ENCODE measurements at regions not wholly inside any gene's neighbourhood (a gene's known extent, or its start where the extent isn't known, plus 50 kb on each side); places are given as distances from the start of the nearest gene placed in this dataset.

DNA sequence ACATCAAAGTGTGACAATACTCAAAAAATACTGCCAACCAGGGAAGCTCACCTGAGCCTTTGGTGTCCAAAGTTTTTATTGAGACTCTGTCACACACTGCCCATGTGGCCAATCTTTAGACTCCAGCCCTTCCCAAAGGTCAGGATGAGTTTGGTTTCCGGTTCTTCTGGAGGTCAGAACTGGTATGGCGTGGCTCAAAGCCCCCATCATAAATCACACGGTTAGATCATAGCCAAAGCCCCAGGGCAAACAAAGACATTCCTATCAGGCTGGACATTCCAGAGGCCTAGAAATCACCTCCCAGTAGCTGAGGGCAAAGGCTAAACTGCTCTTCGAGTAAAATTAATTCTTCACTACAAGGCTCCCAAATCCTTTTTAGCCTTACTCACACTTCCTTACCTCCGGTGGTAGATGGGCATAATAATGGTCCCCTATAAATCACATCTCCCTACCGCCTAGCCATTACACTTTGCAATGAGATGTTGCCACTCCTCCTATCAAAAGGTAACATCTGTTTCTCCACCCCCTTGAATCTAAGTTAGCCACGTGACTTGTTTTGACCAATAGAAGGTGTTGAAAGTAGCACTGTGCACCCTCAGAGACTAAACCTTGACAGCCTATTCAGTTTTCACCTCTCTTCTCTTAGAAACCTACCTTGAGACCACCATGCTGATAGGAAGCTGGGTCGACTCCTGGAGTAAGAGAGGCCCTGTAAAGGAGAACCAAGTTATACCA is 137.8 kb upstream of the DUSP21 start (continued):
- TF ChIP-seq, protein P1, sequence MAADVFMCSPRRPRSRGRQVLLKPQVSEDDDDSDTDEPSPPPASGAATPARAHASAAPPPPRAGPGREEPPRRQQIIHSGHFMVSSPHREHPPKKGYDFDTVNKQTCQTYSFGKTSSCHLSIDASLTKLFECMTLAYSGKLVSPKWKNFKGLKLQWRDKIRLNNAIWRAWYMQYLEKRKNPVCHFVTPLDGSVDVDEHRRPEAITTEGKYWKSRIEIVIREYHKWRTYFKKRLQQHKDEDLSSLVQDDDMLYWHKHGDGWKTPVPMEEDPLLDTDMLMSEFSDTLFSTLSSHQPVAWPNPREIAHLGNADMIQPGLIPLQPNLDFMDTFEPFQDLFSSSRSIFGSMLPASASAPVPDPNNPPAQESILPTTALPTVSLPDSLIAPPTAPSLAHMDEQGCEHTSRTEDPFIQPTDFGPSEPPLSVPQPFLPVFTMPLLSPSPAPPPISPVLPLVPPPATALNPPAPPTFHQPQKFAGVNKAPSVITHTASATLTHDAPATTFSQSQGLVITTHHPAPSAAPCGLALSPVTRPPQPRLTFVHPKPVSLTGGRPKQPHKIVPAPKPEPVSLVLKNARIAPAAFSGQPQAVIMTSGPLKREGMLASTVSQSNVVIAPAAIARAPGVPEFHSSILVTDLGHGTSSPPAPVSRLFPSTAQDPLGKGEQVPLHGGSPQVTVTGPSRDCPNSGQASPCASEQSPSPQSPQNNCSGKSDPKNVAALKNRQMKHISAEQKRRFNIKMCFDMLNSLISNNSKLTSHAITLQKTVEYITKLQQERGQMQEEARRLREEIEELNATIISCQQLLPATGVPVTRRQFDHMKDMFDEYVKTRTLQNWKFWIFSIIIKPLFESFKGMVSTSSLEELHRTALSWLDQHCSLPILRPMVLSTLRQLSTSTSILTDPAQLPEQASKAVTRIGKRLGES (CRISPR knock-in tag; IDR thresholded peaks at IDR 0.05; ENCODE audit: borderline replicate concordance), result no peak
- TF ChIP-seq, protein P2, sequence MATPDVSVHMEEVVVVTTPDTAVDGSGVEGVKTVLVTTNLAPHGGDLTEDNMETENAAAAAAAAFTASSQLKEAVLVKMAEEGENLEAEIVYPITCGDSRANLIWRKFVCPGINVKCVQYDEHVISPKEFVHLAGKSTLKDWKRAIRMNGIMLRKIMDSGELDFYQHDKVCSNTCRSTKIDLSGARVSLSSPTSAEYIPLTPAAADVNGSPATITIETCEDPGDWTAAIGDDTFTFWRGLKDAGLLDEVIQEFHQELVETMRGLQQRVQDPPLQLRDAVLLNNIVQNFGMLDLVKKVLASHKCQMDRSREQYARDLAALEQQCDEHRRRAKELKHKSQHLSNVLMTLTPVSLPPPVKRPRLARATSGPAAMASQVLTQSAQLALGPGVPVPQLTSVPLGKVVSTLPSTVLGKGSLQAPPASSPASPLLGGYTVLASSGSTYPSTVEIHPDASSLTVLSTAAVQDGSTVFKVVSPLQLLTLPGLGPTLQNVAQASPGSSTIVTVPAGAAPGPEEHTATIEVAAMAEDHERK (CRISPR knock-in tag; IDR thresholded peaks at IDR 0.05; ENCODE audit: low read depth), result no peak
- TF ChIP-seq ZNF639 (CRISPR knock-in tag; conservative IDR thresholded peaks at IDR 0.05), result no peak
- no peak for TF ChIP-seq ZNF24 (IDR thresholded peaks at IDR 0.05)
- TF ChIP-seq POGZ (CRISPR knock-in tag; IDR thresholded peaks at IDR 0.05), result no peak; the same call in 1 of the 2 replicates
- TF ChIP-seq, protein P3, sequence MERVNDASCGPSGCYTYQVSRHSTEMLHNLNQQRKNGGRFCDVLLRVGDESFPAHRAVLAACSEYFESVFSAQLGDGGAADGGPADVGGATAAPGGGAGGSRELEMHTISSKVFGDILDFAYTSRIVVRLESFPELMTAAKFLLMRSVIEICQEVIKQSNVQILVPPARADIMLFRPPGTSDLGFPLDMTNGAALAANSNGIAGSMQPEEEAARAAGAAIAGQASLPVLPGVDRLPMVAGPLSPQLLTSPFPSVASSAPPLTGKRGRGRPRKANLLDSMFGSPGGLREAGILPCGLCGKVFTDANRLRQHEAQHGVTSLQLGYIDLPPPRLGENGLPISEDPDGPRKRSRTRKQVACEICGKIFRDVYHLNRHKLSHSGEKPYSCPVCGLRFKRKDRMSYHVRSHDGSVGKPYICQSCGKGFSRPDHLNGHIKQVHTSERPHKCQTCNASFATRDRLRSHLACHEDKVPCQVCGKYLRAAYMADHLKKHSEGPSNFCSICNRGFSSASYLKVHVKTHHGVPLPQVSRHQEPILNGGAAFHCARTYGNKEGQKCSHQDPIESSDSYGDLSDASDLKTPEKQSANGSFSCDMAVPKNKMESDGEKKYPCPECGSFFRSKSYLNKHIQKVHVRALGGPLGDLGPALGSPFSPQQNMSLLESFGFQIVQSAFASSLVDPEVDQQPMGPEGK (CRISPR knock-in tag; IDR thresholded peaks at IDR 0.05), result peak; percentile 67; the same call in 1 of the 2 replicates
- TF ChIP-seq ARID3A (IDR thresholded peaks at IDR 0.05; ENCODE audit: low read depth, low read length), result 0 out of 2 replicates have a peak, but pooled peaks have one; percentile 48
- TF ChIP-seq NRL (CRISPR knock-in tag; IDR thresholded peaks at IDR 0.05; ENCODE audit: borderline replicate concordance), result no peak
- TF ChIP-seq DNMT3B (CRISPR knock-in tag; conservative IDR thresholded peaks at IDR 0.05), result no peak
- TF ChIP-seq PAX8 (CRISPR knock-in tag; IDR thresholded peaks at IDR 0.05; ENCODE audit: borderline replicate concordance), result no peak
- no peak for TF ChIP-seq ZNF782 (CRISPR knock-in tag; IDR thresholded peaks at IDR 0.05; ENCODE audit: borderline replicate concordance)
- TF ChIP-seq TOE1 (CRISPR knock-in tag; IDR thresholded peaks at IDR 0.05), result no peak
- 0 out of 2 replicates have a peak, but pooled peaks have one; percentile 19 for TF ChIP-seq PHF8 (CRISPR knock-in tag; IDR thresholded peaks at IDR 0.05)
- TF ChIP-seq MTA3 (CRISPR knock-in tag; IDR thresholded peaks at IDR 0.05), result no peak
- no peak for TF ChIP-seq FOXC1 (CRISPR knock-in tag; IDR thresholded peaks at IDR 0.05; ENCODE audit: borderline replicate concordance)
- no peak for TF ChIP-seq ERF (CRISPR knock-in tag; IDR thresholded peaks at IDR 0.05)
- TF ChIP-seq UBTF (CRISPR knock-in tag; IDR thresholded peaks at IDR 0.05), result no peak

Measured in HepG2 (cell line).